CD14-positive monocyte (primary cell): ENCODE measurements at regions not wholly inside any gene's neighbourhood (a gene's known extent, or its start where the extent isn't known, plus 50 kb on each side); places are given as distances from the start of the nearest gene placed in this dataset.
A peak's percentile ranks its signal among the peaks of the same experiment; 100 is the strongest.
"Not testable (repeated sequence)": the region's sequence is repeated elsewhere in the genome, so short reads cannot be mapped to it uniquely, and the experiment has no call there.

Experiments
- DNase-seq, 3 donors: peaks; one replicate each; pipeline ENCODE4 v3.0.0-alpha.2; 2011 to 2022
- H2AFZ ChIP-seq: 2 replicates; pipeline ENCODE4 v1.6.0; 2012; ENCODE audit warnings: mild to moderate bottlenecking, low read depth, low read length, inconsistent platforms; ENCODE audit not compliant: insufficient read depth, poor library complexity, severe bottlenecking
- H3K27ac ChIP-seq, 2 donors: 1 replicate in 1 of 2; 2 replicates in 1 of 2; pipeline ENCODE4 v1.5.1; 2012 to 2013; ENCODE audit warnings: low read length in 2 of 2, control low read depth in 1 of 2, inconsistent platforms in 1 of 2, low read depth in 1 of 2, mild to moderate bottlenecking in 1 of 2
- H3K27me3 ChIP-seq, 2 donors: one replicate each; pipeline versions ENCODE4 v1.6.0 to v1.6.1; 2011 to 2013; ENCODE audit warnings: low read length in 2 of 2; ENCODE audit not compliant: control insufficient read depth in 2 of 2, insufficient read depth in 2 of 2
- H3K36me3 ChIP-seq, 2 donors: replicated peaks in 1 of 2; 1 replicate in 1 of 2; 2 replicates in 1 of 2; pipeline versions ENCODE4 v1.5.1 to v1.6.1; 2012 to 2013; ENCODE audit warnings: low read length in 2 of 2, control low read depth in 1 of 2, inconsistent platforms in 1 of 2, mild to moderate bottlenecking in 1 of 2; ENCODE audit not compliant: insufficient read depth in 2 of 2, control insufficient read depth in 1 of 2
- H3K4me1 ChIP-seq, 2 donors: 1 replicate in 1 of 2; 2 replicates in 1 of 2; pipeline versions ENCODE4 v1.5.1 to v1.6.1; 2012 to 2013; ENCODE audit warnings: low read length in 2 of 2, control low read depth in 1 of 2, inconsistent platforms in 1 of 2, mild to moderate bottlenecking in 1 of 2, moderate library complexity in 1 of 2; ENCODE audit not compliant: insufficient read depth in 2 of 2, control insufficient read depth in 1 of 2
- H3K4me2 ChIP-seq: replicated peaks from 2 replicates; pipeline ENCODE3; 2012; ENCODE audit warnings: low read length, moderate library complexity, mild to moderate bottlenecking; ENCODE audit not compliant: poor library complexity, severe bottlenecking; ENCODE audit errors: extremely low read depth
- H3K4me3 ChIP-seq, 3 experiments: fragments of 200-600 bp in 1 of 3; sonication (generic) in 1 of 3; replicated peaks in 1 of 3; 1 replicate in 2 of 3; 2 replicates in 1 of 3; pipeline ENCODE4 v1.5.1; 2011 to 2013; ENCODE audit warnings: low read length in 3 of 3, mild to moderate bottlenecking in 3 of 3, control low read depth in 2 of 3, low read depth in 2 of 3, inconsistent platforms in 1 of 3, moderate library complexity in 1 of 3
- H3K79me2 ChIP-seq: 2 replicates; pipeline ENCODE4 v1.6.0; 2012; ENCODE audit warnings: mild to moderate bottlenecking, control low read depth, inconsistent platforms, low read length, moderate library complexity; ENCODE audit not compliant: insufficient read depth
- H3K9ac ChIP-seq: 2 replicates; pipeline ENCODE4 v1.6.0; 2017; ENCODE audit warnings: low read length, mild to moderate bottlenecking; ENCODE audit not compliant: insufficient read depth, poor library complexity, severe bottlenecking
- H3K9me3 ChIP-seq, 2 donors: replicated peaks in 1 of 2; 1 replicate in 1 of 2; 2 replicates in 1 of 2; pipeline versions ENCODE4 v1.5.1 to v1.6.1; 2012 to 2013; ENCODE audit warnings: low read length in 2 of 2, control low read depth in 1 of 2; ENCODE audit not compliant: control insufficient read depth in 1 of 2, insufficient read depth in 1 of 2
- H4K20me1 ChIP-seq: 2 replicates; pipeline ENCODE4 v1.6.0; 2012; ENCODE audit warnings: mild to moderate bottlenecking, low read length, control low read depth, moderate library complexity; ENCODE audit not compliant: insufficient read depth
- H3K27ac Mint-ChIP-seq, 7 donors: one replicate each; pipeline ENCODE4 v1.8.0; 2020; ENCODE audit warnings: mild to moderate bottlenecking in 7 of 7, mixed read lengths in 7 of 7, moderate library complexity in 6 of 7, inconsistent platforms in 2 of 7
- H3K27me3 Mint-ChIP-seq, 3 donors: one replicate each; pipeline ENCODE4 v1.8.0; 2021 to 2022; ENCODE audit warnings: low read depth in 3 of 3, mild to moderate bottlenecking in 3 of 3, mixed read lengths in 3 of 3, moderate library complexity in 3 of 3, inconsistent platforms in 1 of 3
- H3K36me3 Mint-ChIP-seq, 2 donors: one replicate each; pipeline ENCODE4 v1.8.0; 2020; ENCODE audit warnings: mixed read lengths in 2 of 2, inconsistent platforms in 1 of 2, mild to moderate bottlenecking in 1 of 2
- H3K4me1 Mint-ChIP-seq: one replicate; pipeline ENCODE4 v1.8.0; 2020; ENCODE audit warnings: mild to moderate bottlenecking, mixed read lengths
- H3K4me3 Mint-ChIP-seq, 2 donors: one replicate each; pipeline ENCODE4 v1.8.0; 2020; ENCODE audit warnings: mild to moderate bottlenecking in 2 of 2, mixed read lengths in 2 of 2, moderate library complexity in 1 of 2
- H3K9me3 Mint-ChIP-seq, 7 donors: one replicate each; pipeline ENCODE4 v1.8.0; 2020 to 2022; ENCODE audit warnings: mixed read lengths in 7 of 7, mild to moderate bottlenecking in 6 of 7, moderate library complexity in 6 of 7, inconsistent platforms in 2 of 7
- WGBS: methylation state at CpG from one replicate; pipeline ENCODE4 v1.1.5; 2013; ENCODE audit warnings: missing lambda C conversion rate; ENCODE audit not compliant: insufficient coverage; 5-methylcytosine and 5-hydroxymethylcytosine counted together
- intact Hi-C, 2 donors: fragments of 100-400 bp; cut with micrococcal nuclease; formaldehyde crosslinking; loops; one replicate each; pipeline versions ENCODE4 v1.15.0 to v1.15.1; 2023
- TF ChIP-seq, protein P1 (sequence below): fragments of 200-600 bp; IDR thresholded peaks from one replicate; pipeline ENCODE4 v1.8.0; 2022; ENCODE audit warnings: antibody characterized with exemption, mild to moderate bottlenecking

DNA sequence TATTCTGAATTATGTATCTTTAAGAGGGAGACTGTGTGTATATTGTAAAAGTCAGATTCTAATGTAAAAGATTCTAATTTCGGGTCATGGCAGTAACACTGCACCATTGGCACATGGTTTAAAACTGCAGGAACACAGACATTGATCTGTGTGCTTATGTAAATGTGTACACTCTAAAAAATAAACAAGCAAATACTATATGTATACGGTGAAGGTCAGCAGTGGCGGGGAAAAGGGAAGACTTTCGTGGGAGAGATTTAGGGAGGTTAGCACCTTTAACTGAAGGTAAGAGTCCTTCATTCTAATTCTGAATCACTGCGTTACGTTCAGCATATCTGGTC, 157.8 kb upstream of the FAM20A start:
- no CpG with 5 or more reads among the region's 6 CpGs for WGBS
- TF ChIP-seq, protein P1, sequence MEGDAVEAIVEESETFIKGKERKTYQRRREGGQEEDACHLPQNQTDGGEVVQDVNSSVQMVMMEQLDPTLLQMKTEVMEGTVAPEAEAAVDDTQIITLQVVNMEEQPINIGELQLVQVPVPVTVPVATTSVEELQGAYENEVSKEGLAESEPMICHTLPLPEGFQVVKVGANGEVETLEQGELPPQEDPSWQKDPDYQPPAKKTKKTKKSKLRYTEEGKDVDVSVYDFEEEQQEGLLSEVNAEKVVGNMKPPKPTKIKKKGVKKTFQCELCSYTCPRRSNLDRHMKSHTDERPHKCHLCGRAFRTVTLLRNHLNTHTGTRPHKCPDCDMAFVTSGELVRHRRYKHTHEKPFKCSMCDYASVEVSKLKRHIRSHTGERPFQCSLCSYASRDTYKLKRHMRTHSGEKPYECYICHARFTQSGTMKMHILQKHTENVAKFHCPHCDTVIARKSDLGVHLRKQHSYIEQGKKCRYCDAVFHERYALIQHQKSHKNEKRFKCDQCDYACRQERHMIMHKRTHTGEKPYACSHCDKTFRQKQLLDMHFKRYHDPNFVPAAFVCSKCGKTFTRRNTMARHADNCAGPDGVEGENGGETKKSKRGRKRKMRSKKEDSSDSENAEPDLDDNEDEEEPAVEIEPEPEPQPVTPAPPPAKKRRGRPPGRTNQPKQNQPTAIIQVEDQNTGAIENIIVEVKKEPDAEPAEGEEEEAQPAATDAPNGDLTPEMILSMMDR: no peak
- Histone ChIP-seq H3K4me2 (peak overlapping the region; percentile 85), H3K4me1 (peaks cover 7 to 8% of the 10 kb centered on the region in 2 donors), H3K79me2 (no peaks in the 10 kb centered on the region), H3K9ac (no peak overlapping the region), H3K4me3 (peak overlapping the region in 1 of 3 experiments; percentile 75), H3K27me3 (no peaks in the 10 kb centered on the region), H2AFZ (no peak overlapping the region), H4K20me1 (no peaks in the 10 kb centered on the region), H3K27ac (peak overlapping the region in 1 of 2 donors; percentile 87), H3K36me3 (no peaks in the 10 kb centered on the region), H3K9me3 (no peaks in the 10 kb centered on the region)
- peaks cover 0 to 2% (median 0%) of the 10 kb centered on the region in 7 donors for H3K9me3 Mint-ChIP-seq
- H3K36me3 Mint-ChIP-seq: no peaks in the 10 kb centered on the region
- no peak for DNase-seq
- peak overlapping the region in 3 of 7 donors; percentile 91 to 95 (median 92) for H3K27ac Mint-ChIP-seq
- peaks cover 0 to 2% (median 0%) of the 10 kb centered on the region in 3 donors for H3K27me3 Mint-ChIP-seq
- H3K4me3 Mint-ChIP-seq: no peak overlapping the region
- H3K4me1 Mint-ChIP-seq: peaks cover 12% of the 10 kb centered on the region
- intact Hi-C loops: loop anchor here in 1 of 2 donors (5.0 to 10.0 kb wide), 2 partner anchors 154 to 222 kb away; partner anchors contain the start of gene FAM20A

DNA sequence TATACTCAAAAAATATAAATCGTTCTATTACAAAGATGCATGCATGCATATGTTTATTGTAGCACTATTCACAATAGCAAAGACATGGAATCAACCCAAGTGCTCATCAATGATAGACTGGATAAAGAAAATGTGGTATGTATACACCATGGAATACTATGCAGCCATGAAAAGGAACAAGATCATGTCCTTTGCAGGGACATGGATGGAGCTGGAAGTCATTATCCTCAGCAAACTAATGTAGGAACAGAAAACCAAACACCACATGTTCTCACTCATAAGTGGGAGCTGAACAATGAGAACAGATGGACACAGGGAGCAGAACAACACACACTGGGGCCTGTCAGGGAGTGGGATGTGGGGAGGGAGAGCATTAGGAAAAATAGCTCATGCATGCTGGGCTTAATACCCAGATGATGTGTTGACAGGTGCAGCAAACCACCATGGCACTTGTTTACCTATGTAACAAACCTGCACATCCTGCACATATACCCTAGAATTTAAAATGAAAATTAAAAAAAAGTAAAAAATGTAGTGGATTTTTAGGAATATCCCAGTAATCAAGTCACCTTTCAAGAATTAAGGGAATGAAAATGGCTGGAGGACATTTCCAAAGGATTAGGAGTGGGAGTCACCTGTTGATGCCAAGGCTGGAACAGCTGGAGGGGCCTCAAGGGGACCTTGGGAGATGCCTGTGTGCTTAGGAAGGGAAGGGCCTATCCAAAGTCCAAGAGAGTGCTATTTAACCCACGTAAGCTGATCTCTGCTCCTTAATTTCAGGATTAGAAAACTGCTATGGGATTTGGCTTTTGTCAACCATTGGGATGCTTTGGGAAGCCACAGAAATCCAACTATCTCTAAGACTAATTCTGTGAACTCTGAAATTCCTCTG, 156.9 kb upstream of the FAM20A start:
- H2AFZ ChIP-seq, H3K4me1 ChIP-seq, H3K4me2 ChIP-seq, H3K9me3 Mint-ChIP-seq, DNase-seq, H3K4me3 Mint-ChIP-seq, H3K79me2 ChIP-seq, H3K9ac ChIP-seq, H4K20me1 ChIP-seq, H3K27me3 Mint-ChIP-seq, H3K27me3 ChIP-seq, H3K4me3 ChIP-seq, H3K27ac ChIP-seq, H3K36me3 ChIP-seq, H3K9me3 ChIP-seq, H3K27ac Mint-ChIP-seq, H3K36me3 Mint-ChIP-seq: not testable (repeated sequence)
- peaks cover 12% of the 10 kb centered on the region for H3K4me1 Mint-ChIP-seq
- intact Hi-C loops: loop anchor here in 1 of 2 donors (5.0 to 10.0 kb wide), 2 partner anchors 153 to 221 kb away; partner anchors contain the start of gene FAM20A
- WGBS: no CpG with 5 or more reads among the region's 2 CpGs
